KMS-11 (cell line): ENCODE measurements at regions not wholly inside any gene's neighbourhood (a gene's known extent, or its start where the extent isn't known, plus 50 kb on each side); places are given as distances from the start of the nearest gene placed in this dataset.

Experiments
- H2AFZ ChIP-seq: fragments of 200-600 bp; sonication (generic); 2 replicates; pipeline ENCODE4 v1.6.1; 2016; ENCODE audit warnings: antibody characterized with exemption, mixed run types, low read depth
- H3K27ac ChIP-seq: fragments of 200-600 bp; sonication (generic); 2 replicates; pipeline ENCODE4 v1.6.1; 2016; ENCODE audit warnings: mild to moderate bottlenecking, mixed run types
- H3K27me3 ChIP-seq: fragments of 200-600 bp; sonication (generic); 2 replicates; pipeline ENCODE4 v1.6.1; 2017; ENCODE audit warnings: mild to moderate bottlenecking, low read depth, mixed run types, moderate library complexity; ENCODE audit not compliant: insufficient read depth
- H3K36me3 ChIP-seq: fragments of 200-600 bp; sonication (generic); 2 replicates; pipeline ENCODE4 v1.6.1; 2017; ENCODE audit warnings: mild to moderate bottlenecking, mixed run types; ENCODE audit not compliant: insufficient read depth
- H3K4me1 ChIP-seq: fragments of 200-600 bp; sonication (generic); 2 replicates; pipeline ENCODE4 v1.6.1; 2016; ENCODE audit warnings: mild to moderate bottlenecking, low read depth, mixed run types; ENCODE audit not compliant: poor library complexity, severe bottlenecking
- H3K4me2 ChIP-seq: fragments of 200-600 bp; sonication (generic); 2 replicates; pipeline ENCODE4 v1.7.0; 2016; ENCODE audit warnings: mild to moderate bottlenecking, mixed run types
- H3K4me3 ChIP-seq: fragments of 200-600 bp; sonication (generic); IDR thresholded peaks from 2 replicates; pipeline ENCODE4 v1.6.1; 2017; ENCODE audit warnings: low read depth, low read length, mixed read lengths; ENCODE audit not compliant: insufficient read depth
- H3K79me2 ChIP-seq: fragments of 200-600 bp; sonication (generic); 2 replicates; pipeline ENCODE4 v1.6.1; 2016; ENCODE audit warnings: low read depth, mixed run types; ENCODE audit not compliant: insufficient read depth
- H3K9ac ChIP-seq: fragments of 200-600 bp; sonication (generic); 2 replicates; pipeline ENCODE4 v1.6.1; 2016; ENCODE audit warnings: mild to moderate bottlenecking, mixed run types
- H4K20me1 ChIP-seq: fragments of 200-600 bp; sonication (generic); 2 replicates; pipeline ENCODE4 v1.6.1; 2016; ENCODE audit warnings: mild to moderate bottlenecking, mixed run types; ENCODE audit not compliant: insufficient read depth
- CTCF ChIP-seq: fragments of 200-600 bp; sonication (generic); conservative IDR thresholded peaks from 2 replicates; pipeline ENCODE4 v1.6.1; 2017; ENCODE audit warnings: low read depth, mild to moderate bottlenecking, antibody characterized with exemption, low read length, moderate library complexity, mixed read lengths

DNA sequence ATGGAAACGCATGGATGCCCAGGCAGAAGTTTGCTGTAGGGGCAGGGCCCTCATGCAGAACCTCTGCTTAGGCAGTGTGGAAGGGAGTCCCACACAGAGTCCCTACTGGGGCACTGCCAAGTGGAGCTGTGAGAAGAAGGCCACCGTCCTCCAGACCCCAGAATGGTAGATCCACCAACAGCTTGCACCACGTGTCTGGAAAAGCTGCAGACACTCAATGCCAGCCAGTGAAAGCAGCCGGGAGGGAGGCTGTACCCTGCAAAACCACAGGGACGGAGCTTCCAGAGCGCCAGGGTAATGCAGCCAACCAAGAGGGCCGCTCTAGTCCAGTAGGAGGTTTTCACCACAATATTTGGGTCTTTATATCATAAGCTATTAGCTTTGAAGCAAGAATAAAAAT lies 97.1 kb upstream of the IQSEC1 start:
- Histone ChIP-seq H3K4me2 (no peak overlapping the region), H3K4me1 (no peaks in the 10 kb centered on the region), H3K27me3 (no peaks in the 10 kb centered on the region), H3K36me3 (no peaks in the 10 kb centered on the region), H2AFZ (no peak overlapping the region), H4K20me1 (no peaks in the 10 kb centered on the region), H3K27ac (no peak overlapping the region), H3K79me2 (no peaks in the 10 kb centered on the region), H3K4me3 (no peak overlapping the region), H3K9ac (no peak overlapping the region)
- TF ChIP-seq CTCF = no peak

GRCh38 chr3:13168391-13168790 lies 95.2 kb upstream of the IQSEC1 start:
- Histone ChIP-seq H3K36me3 (no peaks in the 10 kb centered on the region), H3K9ac (no peak overlapping the region), H2AFZ (no peak overlapping the region), H3K4me3 (no peak overlapping the region), H3K27me3 (no peaks in the 10 kb centered on the region), H3K79me2 (no peaks in the 10 kb centered on the region), H3K27ac (no peak overlapping the region), H4K20me1 (no peaks in the 10 kb centered on the region), H3K4me1 (no peaks in the 10 kb centered on the region), H3K4me2 (no peak overlapping the region)
- TF ChIP-seq CTCF = no peak

DNA sequence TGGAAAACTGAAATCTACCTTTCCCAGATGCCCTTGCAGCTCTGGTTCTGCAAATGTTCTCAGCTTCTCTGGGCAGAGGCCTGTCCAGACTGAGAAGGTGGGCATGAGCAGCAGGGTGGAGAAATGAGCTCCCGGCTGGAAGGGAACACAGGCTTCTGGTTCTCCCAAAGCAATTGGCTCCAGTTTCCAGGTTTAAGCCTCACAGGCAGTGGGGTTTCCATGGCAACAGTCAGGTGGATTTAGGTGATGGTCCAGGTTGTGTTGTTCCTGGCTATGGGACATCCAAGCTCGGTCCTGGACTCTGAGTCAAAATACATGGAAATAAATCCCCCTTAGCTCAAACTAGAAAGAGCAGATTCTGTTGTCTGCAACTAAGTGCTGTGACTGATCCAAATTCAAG lies 94.6 kb upstream of the IQSEC1 start:
- H3K27ac ChIP-seq = no peak overlapping the region
- H3K79me2 ChIP-seq = no peaks in the 10 kb centered on the region
- TF ChIP-seq CTCF = no peak
- H2AFZ ChIP-seq = no peak overlapping the region
- H3K27me3 ChIP-seq = no peaks in the 10 kb centered on the region
- no peaks in the 10 kb centered on the region for H4K20me1 ChIP-seq
- H3K36me3 ChIP-seq = no peaks in the 10 kb centered on the region
- no peak overlapping the region for H3K4me3 ChIP-seq
- no peak overlapping the region for H3K9ac ChIP-seq
- H3K4me2 ChIP-seq = no peak overlapping the region
- no peaks in the 10 kb centered on the region for H3K4me1 ChIP-seq

- no peak overlapping the region for H3K4me2 ChIP-seq
- no peaks in the 10 kb centered on the region for H3K79me2 ChIP-seq
- TF ChIP-seq CTCF = no peak
- H4K20me1 ChIP-seq = no peaks in the 10 kb centered on the region
- H3K27ac ChIP-seq = no peak overlapping the region
- no peaks in the 10 kb centered on the region for H3K36me3 ChIP-seq
- H3K27me3 ChIP-seq = no peaks in the 10 kb centered on the region
- no peak overlapping the region for H3K4me3 ChIP-seq
- H3K9ac ChIP-seq = no peak overlapping the region
- no peaks in the 10 kb centered on the region for H3K4me1 ChIP-seq
- H2AFZ ChIP-seq = no peak overlapping the region
These were observed 94.0 kb upstream of the IQSEC1 start for GRCh38 chr3:13167064-13167743.
